ENCODE measurements at regions not wholly inside any gene's neighbourhood (a gene's known extent, or its start where the extent isn't known, plus 50 kb on each side); places are given as distances from the start of the nearest gene placed in this dataset.

DNA sequence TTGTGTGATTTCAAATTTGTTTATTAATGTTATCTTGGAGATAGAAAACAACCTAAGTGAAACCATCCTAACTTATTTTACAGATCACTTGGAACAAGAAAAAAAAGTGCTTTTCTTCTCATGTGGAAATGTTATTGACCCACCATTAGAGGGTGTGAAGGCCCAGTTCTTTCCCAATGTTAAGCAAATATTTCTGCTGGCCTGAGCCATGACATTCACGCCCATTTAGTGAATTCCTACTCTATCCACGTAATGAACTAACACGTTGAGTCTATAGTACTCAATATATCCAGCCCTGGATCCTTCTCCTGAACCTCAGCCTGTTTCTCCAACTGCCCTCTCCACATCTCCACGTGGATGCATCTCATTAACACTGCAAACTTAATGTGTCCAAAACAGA, 180.6 kb upstream of the ZFP64 start:
- ChIA-PET SMC1A (ENCODE audit: uncharacterized antibody, unreplicated experiment) (interaction anchor here (0.8 kb wide), 1 partner anchor 243 kb away, joined by 3 read pairs; no protein-coding TSS in a partner anchor), RAD21 (ENCODE audit: unreplicated experiment) (no interaction called here), CTCF (interaction anchor here (0.8 to 1.1 kb wide), 2 partner anchors 10 to 244 kb away, joined by 4 read pairs; no protein-coding TSS in a partner anchor), POLR2A (no interaction called here)
- DNase-seq (ENCODE audit: low read depth, low spot score): no peak
- ATAC-seq: no peak
- Histone ChIP-seq H3K4me3 (no peak overlapping the region), H3K4me2 (ENCODE audit: control insufficient read depth, insufficient read depth) (no peak overlapping the region), H3K9ac (ENCODE audit: control insufficient read depth, insufficient read depth, low read length) (no peak overlapping the region), H4K20me1 (ENCODE audit: control insufficient read depth, insufficient read depth) (no peaks in the 10 kb centered on the region), H3K36me3 (ENCODE audit: control insufficient read depth in 2 of 2, insufficient read depth in 2 of 2, low read length in 1 of 2) (no peaks in the 10 kb centered on the region), H3K9me3 (replicated peaks; ENCODE audit: control insufficient read depth, insufficient read depth, low read length) (no peaks in the 10 kb centered on the region), H3K4me1 (ENCODE audit: control insufficient read depth, insufficient read depth, low read length) (no peaks in the 10 kb centered on the region), H2AFZ (ENCODE audit: control insufficient read depth, low read depth, low read length) (no peak overlapping the region), H3K27me3 (replicated peaks in 1 of 2; ENCODE audit: control insufficient read depth in 2 of 2, insufficient read depth in 2 of 2, low read length in 1 of 2) (no peaks in the 10 kb centered on the region; a peak in 2 of 4 replicates), H3K79me2 (ENCODE audit: control insufficient read depth, insufficient read depth, low read length) (no peaks in the 10 kb centered on the region), H3K27ac (ENCODE audit: control insufficient read depth, insufficient read depth) (no peak overlapping the region)
- BruUV-seq (replicated peaks): no TSS peak
- in situ Hi-C loops (cut with MboI): no loop called here
- TF ChIP-seq RCOR1 (conservative IDR thresholded peaks at IDR 0.05; ENCODE audit: low read depth, low read length) (no peak), NFYA (IDR thresholded peaks at IDR 0.05; ENCODE audit: borderline replicate concordance, low read depth, low read length) (no peak), BACH1 (IDR thresholded peaks at IDR 0.05; ENCODE audit: borderline replicate concordance) (no peak), SMAD1 (IDR thresholded peaks at IDR 0.05; ENCODE audit: low read depth, partially characterized antibody) (no peak), HCFC1 (IDR thresholded peaks at IDR 0.05; ENCODE audit: low read length) (no peak), POLR2AphosphoS5 (IDR thresholded peaks at IDR 0.05; ENCODE audit: low read length) (no peak), SMAD5 (IDR thresholded peaks at IDR 0.05; ENCODE audit: low read depth) (no peak), ESRRA (IDR thresholded peaks at IDR 0.05; ENCODE audit: low read length) (no peak), TCF12 (IDR thresholded peaks at IDR 0.05; ENCODE audit: low read depth, low read length) (no peak), BMI1 (IDR thresholded peaks at IDR 0.05; ENCODE audit: borderline replicate concordance) (no peak), POLR2A (IDR thresholded peaks at IDR 0.05; ENCODE audit: low read depth, low read length) (no peak)
- TF ChIP-seq, protein P1, sequence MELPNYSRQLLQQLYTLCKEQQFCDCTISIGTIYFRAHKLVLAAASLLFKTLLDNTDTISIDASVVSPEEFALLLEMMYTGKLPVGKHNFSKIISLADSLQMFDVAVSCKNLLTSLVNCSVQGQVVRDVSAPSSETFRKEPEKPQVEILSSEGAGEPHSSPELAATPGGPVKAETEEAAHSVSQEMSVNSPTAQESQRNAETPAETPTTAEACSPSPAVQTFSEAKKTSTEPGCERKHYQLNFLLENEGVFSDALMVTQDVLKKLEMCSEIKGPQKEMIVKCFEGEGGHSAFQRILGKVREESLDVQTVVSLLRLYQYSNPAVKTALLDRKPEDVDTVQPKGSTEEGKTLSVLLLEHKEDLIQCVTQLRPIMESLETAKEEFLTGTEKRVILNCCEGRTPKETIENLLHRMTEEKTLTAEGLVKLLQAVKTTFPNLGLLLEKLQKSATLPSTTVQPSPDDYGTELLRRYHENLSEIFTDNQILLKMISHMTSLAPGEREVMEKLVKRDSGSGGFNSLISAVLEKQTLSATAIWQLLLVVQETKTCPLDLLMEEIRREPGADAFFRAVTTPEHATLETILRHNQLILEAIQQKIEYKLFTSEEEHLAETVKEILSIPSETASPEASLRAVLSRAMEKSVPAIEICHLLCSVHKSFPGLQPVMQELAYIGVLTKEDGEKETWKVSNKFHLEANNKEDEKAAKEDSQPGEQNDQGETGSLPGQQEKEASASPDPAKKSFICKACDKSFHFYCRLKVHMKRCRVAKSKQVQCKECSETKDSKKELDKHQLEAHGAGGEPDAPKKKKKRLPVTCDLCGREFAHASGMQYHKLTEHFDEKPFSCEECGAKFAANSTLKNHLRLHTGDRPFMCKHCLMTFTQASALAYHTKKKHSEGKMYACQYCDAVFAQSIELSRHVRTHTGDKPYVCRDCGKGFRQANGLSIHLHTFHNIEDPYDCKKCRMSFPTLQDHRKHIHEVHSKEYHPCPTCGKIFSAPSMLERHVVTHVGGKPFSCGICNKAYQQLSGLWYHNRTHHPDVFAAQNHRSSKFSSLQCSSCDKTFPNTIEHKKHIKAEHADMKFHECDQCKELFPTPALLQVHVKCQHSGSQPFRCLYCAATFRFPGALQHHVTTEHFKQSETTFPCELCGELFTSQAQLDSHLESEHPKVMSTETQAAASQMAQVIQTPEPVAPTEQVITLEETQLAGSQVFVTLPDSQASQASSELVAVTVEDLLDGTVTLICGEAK (IDR thresholded peaks at IDR 0.05; ENCODE audit: borderline replicate concordance): no peak
- TF ChIP-seq, protein P2, sequence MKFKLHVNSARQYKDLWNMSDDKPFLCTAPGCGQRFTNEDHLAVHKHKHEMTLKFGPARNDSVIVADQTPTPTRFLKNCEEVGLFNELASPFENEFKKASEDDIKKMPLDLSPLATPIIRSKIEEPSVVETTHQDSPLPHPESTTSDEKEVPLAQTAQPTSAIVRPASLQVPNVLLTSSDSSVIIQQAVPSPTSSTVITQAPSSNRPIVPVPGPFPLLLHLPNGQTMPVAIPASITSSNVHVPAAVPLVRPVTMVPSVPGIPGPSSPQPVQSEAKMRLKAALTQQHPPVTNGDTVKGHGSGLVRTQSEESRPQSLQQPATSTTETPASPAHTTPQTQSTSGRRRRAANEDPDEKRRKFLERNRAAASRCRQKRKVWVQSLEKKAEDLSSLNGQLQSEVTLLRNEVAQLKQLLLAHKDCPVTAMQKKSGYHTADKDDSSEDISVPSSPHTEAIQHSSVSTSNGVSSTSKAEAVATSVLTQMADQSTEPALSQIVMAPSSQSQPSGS (IDR thresholded peaks at IDR 0.05; ENCODE audit: low read length): no peak
- TF ChIP-seq, protein P3, sequence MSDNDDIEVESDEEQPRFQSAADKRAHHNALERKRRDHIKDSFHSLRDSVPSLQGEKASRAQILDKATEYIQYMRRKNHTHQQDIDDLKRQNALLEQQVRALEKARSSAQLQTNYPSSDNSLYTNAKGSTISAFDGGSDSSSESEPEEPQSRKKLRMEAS (IDR thresholded peaks at IDR 0.05; ENCODE audit: low read depth, low read length): no peak
- no peak for FAIRE-seq
- 15% methylated on average over 4 of the region's 4 CpGs for WGBS (ENCODE audit: insufficient coverage, insufficient replicate concordance, low lambda C conversion rate, missing lambda C conversion rate)
- intact Hi-C loops (cut with micrococcal nuclease; ENCODE audit: unreplicated experiment): no loop called here

All from GM12878 (cell line).